ENCODE measurements at regions not wholly inside any gene's neighbourhood (a gene's known extent, or its start where the extent isn't known, plus 50 kb on each side); places are given as distances from the start of the nearest gene placed in this dataset.

- no peak for FAIRE-seq
Observed at GRCh38 chr6:21886542-21887151, 293.1 kb downstream of the SOX4 start.

GRCh38 chr6:21887231-21888185 lies 294.0 kb downstream of the SOX4 start:
- no peak for DNase-seq
- Histone ChIP-seq H3K27ac (peak overlapping the region in 1 of 4 donors; percentile 22), H3K36me3 (no peaks in the 10 kb centered on the region), H3K27me3 (no peaks in the 10 kb centered on the region), H3K4me3 (no peak overlapping the region), H3K9me3 (no peaks in the 10 kb centered on the region), H3K4me1 (peaks cover 0 to 12% (median 0%) of the 10 kb centered on the region in 3 donors)
- TF ChIP-seq, protein P1, sequence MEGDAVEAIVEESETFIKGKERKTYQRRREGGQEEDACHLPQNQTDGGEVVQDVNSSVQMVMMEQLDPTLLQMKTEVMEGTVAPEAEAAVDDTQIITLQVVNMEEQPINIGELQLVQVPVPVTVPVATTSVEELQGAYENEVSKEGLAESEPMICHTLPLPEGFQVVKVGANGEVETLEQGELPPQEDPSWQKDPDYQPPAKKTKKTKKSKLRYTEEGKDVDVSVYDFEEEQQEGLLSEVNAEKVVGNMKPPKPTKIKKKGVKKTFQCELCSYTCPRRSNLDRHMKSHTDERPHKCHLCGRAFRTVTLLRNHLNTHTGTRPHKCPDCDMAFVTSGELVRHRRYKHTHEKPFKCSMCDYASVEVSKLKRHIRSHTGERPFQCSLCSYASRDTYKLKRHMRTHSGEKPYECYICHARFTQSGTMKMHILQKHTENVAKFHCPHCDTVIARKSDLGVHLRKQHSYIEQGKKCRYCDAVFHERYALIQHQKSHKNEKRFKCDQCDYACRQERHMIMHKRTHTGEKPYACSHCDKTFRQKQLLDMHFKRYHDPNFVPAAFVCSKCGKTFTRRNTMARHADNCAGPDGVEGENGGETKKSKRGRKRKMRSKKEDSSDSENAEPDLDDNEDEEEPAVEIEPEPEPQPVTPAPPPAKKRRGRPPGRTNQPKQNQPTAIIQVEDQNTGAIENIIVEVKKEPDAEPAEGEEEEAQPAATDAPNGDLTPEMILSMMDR (IDR thresholded peaks at IDR 0.05) = no peak
- no peak for FAIRE-seq
- WGBS, 2 donors = 32 to 33% methylated on average over 15 of the region's 15 CpGs
- peak in 3 of 4 donors; percentile 36 to 69 (median 48) for ATAC-seq
- intact Hi-C loops (cut with DNase I) = no loop called here

More at GRCh38 chr6:21886542-21887151, 293.1 kb downstream of the SOX4 start:
- ATAC-seq (no peak), DNase-seq (no peak)
- H3K27me3 ChIP-seq = no peaks in the 10 kb centered on the region
- intact Hi-C loops (cut with DNase I) = no loop called here
- no peak overlapping the region for H3K27ac ChIP-seq
- H3K4me1 ChIP-seq = peaks cover 0 to 12% (median 0%) of the 10 kb centered on the region in 3 donors
- H3K9me3 ChIP-seq = no peaks in the 10 kb centered on the region
- TF ChIP-seq, protein P1 (IDR thresholded peaks at IDR 0.05) = no peak
- H3K4me3 ChIP-seq = no peak overlapping the region
- 56 to 62% methylated on average over 3 of the region's 3 CpGs for WGBS, 2 donors
- no peaks in the 10 kb centered on the region for H3K36me3 ChIP-seq

GRCh38 chr6:21891080-21891479 lies 297.5 kb downstream of the SOX4 start:
- H3K27ac ChIP-seq = no peak overlapping the region
- DNase-seq (no peak), FAIRE-seq (no peak), ATAC-seq (no peak)
- TF ChIP-seq, protein P1 (IDR thresholded peaks at IDR 0.05) = no peak
- no peak overlapping the region for H3K4me3 ChIP-seq
- H3K4me1 ChIP-seq = peaks cover 0 to 5% (median 0%) of the 10 kb centered on the region in 3 donors
- no peaks in the 10 kb centered on the region for H3K27me3 ChIP-seq
- intact Hi-C loops (cut with DNase I) = no loop called here
- no peaks in the 10 kb centered on the region for H3K9me3 ChIP-seq
- WGBS, 2 donors = 77 to 92% methylated on average over 3 of the region's 3 CpGs
- no peaks in the 10 kb centered on the region for H3K36me3 ChIP-seq

DNA sequence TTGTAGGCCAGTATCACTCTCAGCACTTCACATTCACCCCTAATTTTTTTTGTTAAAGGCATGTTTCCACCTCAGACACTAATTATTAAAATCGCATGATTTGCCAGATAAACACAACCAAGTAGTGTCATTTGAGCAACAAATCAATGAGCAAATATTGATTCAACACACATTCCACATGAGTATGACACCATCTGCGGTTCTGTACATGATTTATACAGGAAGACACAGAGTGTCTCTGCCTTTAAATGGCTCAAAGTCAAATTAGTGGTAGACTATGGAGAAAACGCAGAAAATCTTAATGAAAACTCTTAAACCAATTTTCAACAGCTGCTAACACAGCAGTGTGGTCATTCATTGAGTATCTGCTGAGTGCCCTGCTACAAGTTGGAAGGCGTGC lies 300.2 kb downstream of the SOX4 start:
- no peak for FAIRE-seq
- H3K36me3 ChIP-seq = no peaks in the 10 kb centered on the region
- 39 to 40% methylated on average over 4 of the region's 4 CpGs for WGBS, 2 donors
- H3K4me3 ChIP-seq = no peak overlapping the region
- TF ChIP-seq, protein P1 (IDR thresholded peaks at IDR 0.05) = no peak
- ATAC-seq = no peak
- H3K27ac ChIP-seq = no peak overlapping the region
- no peaks in the 10 kb centered on the region for H3K27me3 ChIP-seq
- no peaks in the 10 kb centered on the region for H3K9me3 ChIP-seq
- no peak for DNase-seq
- intact Hi-C loops (cut with DNase I) = no loop called here
- no peaks in the 10 kb centered on the region for H3K4me1 ChIP-seq
